HepG2 (cell line): ENCODE measurements at regions not wholly inside any gene's neighbourhood (a gene's known extent, or its start where the extent isn't known, plus 50 kb on each side); places are given as distances from the start of the nearest gene placed in this dataset.
"Not testable (repeated sequence)": the region's sequence is repeated elsewhere in the genome, so short reads cannot be mapped to it uniquely, and the experiment has no call there.

ENCODE experiments used
- ATAC-seq: fragments of 200-7000 bp; cut with Tn5 transposase; 3 replicates; pipeline ENCODE4 v1.9.1; 2020; ENCODE audit warnings: mild to moderate bottlenecking, moderate library complexity
- BruUV-seq: library from RNA; stranded (reverse); fragments of 400-500 nt; replicated peaks from 2 replicates; lab custom pipeline; 2021; lab: Mats Ljungman, UMichigan
- CTCF ChIA-PET: fragments of 300-600 bp; formaldehyde crosslinking; extraction: SDS; loops from one replicate; lab custom pipeline; 2021; ENCODE audit warnings: low total read pairs, inconsistent platforms, low intra/inter-chr PET ratio; lab: Yijun Ruan, JAX
- POLR2A ChIA-PET: fragments of 350-600 bp; sonication (Branson Sonifier 250); formaldehyde crosslinking; loops from one replicate; lab custom pipeline; 2020; ENCODE audit warnings: antibody characterized with exemption, inconsistent platforms; lab: Yijun Ruan, JAX
- DNase-seq: peaks from one replicate; pipeline ENCODE4 v3.0.0-alpha.2; 2015; ENCODE audit warnings: low spot score
- FAIRE-seq: peaks from 3 replicates; lab custom pipeline; 2011; peaks lifted over from hg19 to GRCh38; lab: Jason Lieb, UNC
- H2AFZ ChIP-seq: one replicate; pipeline ENCODE4 v1.6.1; 2011; ENCODE audit warnings: low read length, inconsistent platforms
- H3K27ac ChIP-seq: fragments of 300-600 bp; 3 replicates; pipeline ENCODE4 v1.8.0; 2011; ENCODE audit warnings: mixed run types, mild to moderate bottlenecking, mixed read lengths, low read length, inconsistent platforms; ENCODE audit not compliant: insufficient read depth; ENCODE audit errors: extremely low read length
- H3K27me3 ChIP-seq, 2 experiments: fragments of 200-600 bp in 1 of 2; 2 replicates in 1 of 2; 3 replicates in 1 of 2; pipeline versions ENCODE4 v1.6.0 to v1.8.0; 2011; ENCODE audit warnings: low read length in 2 of 2, mild to moderate bottlenecking in 2 of 2, moderate library complexity in 2 of 2, inconsistent platforms in 1 of 2; ENCODE audit not compliant: insufficient read depth in 2 of 2, control insufficient read depth in 1 of 2
- H3K36me3 ChIP-seq, 2 experiments: fragments of 200-600 bp in 1 of 2; replicated peaks in 1 of 2; 2 replicates in 1 of 2; 3 replicates in 1 of 2; pipeline versions ENCODE4 v1.5.1 to v1.8.0; 2011; ENCODE audit warnings: low read length in 2 of 2, inconsistent platforms in 1 of 2; ENCODE audit not compliant: insufficient read depth in 2 of 2, control insufficient read depth in 1 of 2
- H3K4me1 ChIP-seq: 2 replicates; pipeline ENCODE4 v1.5.1; 2012; ENCODE audit warnings: low read length, inconsistent platforms; ENCODE audit not compliant: insufficient read depth
- H3K4me2 ChIP-seq: 2 replicates; pipeline ENCODE4 v1.6.0; 2011; ENCODE audit warnings: low read depth, low read length, inconsistent platforms
- H3K4me3 ChIP-seq, 3 experiments: fragments of 200-600 bp in 1 of 3; sonication (generic), shearing (Covaris generic) in 1 of 3; replicated peaks in 1 of 3; 2 replicates each; pipeline ENCODE4 v1.5.1; 2011 to 2016; ENCODE audit warnings: low read length in 3 of 3, inconsistent platforms in 2 of 3, low read depth in 2 of 3, mild to moderate bottlenecking in 2 of 3, control low read depth in 1 of 3, mixed read lengths in 1 of 3; ENCODE audit not compliant: insufficient read depth in 1 of 3
- H3K79me2 ChIP-seq: one replicate; pipeline ENCODE4 v1.6.1; 2011; ENCODE audit warnings: low read length, inconsistent platforms; ENCODE audit not compliant: insufficient read depth
- H3K9ac ChIP-seq: 2 replicates; pipeline ENCODE4 v1.6.0; 2011; ENCODE audit warnings: mild to moderate bottlenecking, low read depth, low read length, inconsistent platforms; ENCODE audit not compliant: insufficient read depth
- H3K9me3 ChIP-seq: 2 replicates; pipeline ENCODE4 v1.5.1; 2012; ENCODE audit warnings: mild to moderate bottlenecking, low read length
- H4K20me1 ChIP-seq: 2 replicates; pipeline ENCODE4 v1.6.0; 2011; ENCODE audit warnings: inconsistent platforms, mild to moderate bottlenecking, low read length, moderate library complexity; ENCODE audit not compliant: insufficient read depth
- ZSCAN25 ChIP-seq: sonication (generic); formaldehyde crosslinking; IDR thresholded peaks from 2 replicates; pipeline ENCODE4 v1.8.0; 2022; ENCODE audit warnings: mild to moderate bottlenecking, missing genetic modification reagents
- WGBS: methylation state at CpG from one replicate; pipeline ENCODE4 v1.1.6; 2017; ENCODE audit warnings: low lambda C conversion rate; 5-methylcytosine and 5-hydroxymethylcytosine counted together
- in situ Hi-C: cut with HindIII; loops from 2 replicates; pipeline ENCODE4 v1.10.0; 2017; ENCODE audit warnings: low pct_unique_long_range_greater_than_20kb; ENCODE audit not compliant: extremely low pct_ligation_motif_present
- intact Hi-C: fragments of 100-400 bp; cut with micrococcal nuclease; formaldehyde crosslinking; loops from one replicate; pipeline ENCODE4 v1.10.0; 2022; ENCODE audit not compliant: unreplicated experiment
- TF ChIP-seq, protein P1 (sequence below): sonication (generic); formaldehyde crosslinking; conservative IDR thresholded peaks from 2 replicates; pipeline ENCODE4 v1.4.0; 2020; ENCODE audit warnings: mild to moderate bottlenecking, missing genetic modification reagents, moderate library complexity

- H3K36me3 ChIP-seq, intact Hi-C loops, H3K79me2 ChIP-seq, H3K27me3 ChIP-seq, ATAC-seq, H3K4me2 ChIP-seq, H3K9me3 ChIP-seq, H2AFZ ChIP-seq, FAIRE-seq, H4K20me1 ChIP-seq, H3K4me3 ChIP-seq, H3K27ac ChIP-seq, DNase-seq, CTCF ChIA-PET, H3K9ac ChIP-seq, BruUV-seq, POLR2A ChIA-PET: not testable (repeated sequence)
- 90% methylated on average over 2 of the region's 2 CpGs for WGBS
- H3K4me1 ChIP-seq = peaks cover 13% of the 10 kb centered on the region
- in situ Hi-C loops = loop anchor here (25.0 kb wide), 1 partner anchor 499 kb away; no protein-coding TSS in a partner anchor
These were observed 89.9 kb upstream of the TMEM164 start for GRCh38 chrX:109912993-109913392.

DNA sequence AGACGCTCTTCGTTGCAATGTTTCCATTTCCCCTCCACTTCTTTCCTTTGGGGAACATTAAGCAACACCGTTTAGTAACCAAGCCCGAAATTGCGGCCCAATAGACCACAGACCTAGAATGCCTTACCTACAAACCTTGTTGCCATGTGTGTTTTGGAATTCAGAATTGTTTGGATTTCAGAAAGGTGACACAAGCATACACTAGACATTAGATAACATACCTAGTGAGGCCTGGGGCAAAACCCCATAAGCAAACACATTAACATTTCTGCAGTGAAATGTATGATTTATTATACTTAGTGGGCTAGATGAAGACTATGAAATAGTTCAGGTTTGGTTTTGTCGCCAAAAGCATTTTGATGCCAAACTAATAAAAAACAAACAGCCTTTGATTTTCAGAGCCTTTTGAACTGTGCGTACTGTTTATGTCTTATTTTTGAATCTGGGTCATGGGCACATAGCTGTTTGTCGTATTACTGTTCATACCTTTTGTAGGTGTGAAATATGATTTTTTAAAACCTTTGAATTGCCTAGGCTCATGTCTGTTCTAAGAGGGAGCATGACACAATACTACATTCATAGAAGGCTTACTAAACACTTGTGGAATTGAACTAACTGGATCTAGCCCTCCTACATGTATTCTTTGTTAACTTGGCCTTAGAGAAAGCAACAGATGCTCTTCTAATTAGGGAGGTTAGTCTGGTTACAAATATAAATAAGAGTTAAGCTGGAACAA lies 88.6 kb upstream of the TMEM164 start:
- H3K27me3 ChIP-seq = no peaks in the 10 kb centered on the region
- TF ChIP-seq ZSCAN25 = no peak
- TF ChIP-seq, protein P1, sequence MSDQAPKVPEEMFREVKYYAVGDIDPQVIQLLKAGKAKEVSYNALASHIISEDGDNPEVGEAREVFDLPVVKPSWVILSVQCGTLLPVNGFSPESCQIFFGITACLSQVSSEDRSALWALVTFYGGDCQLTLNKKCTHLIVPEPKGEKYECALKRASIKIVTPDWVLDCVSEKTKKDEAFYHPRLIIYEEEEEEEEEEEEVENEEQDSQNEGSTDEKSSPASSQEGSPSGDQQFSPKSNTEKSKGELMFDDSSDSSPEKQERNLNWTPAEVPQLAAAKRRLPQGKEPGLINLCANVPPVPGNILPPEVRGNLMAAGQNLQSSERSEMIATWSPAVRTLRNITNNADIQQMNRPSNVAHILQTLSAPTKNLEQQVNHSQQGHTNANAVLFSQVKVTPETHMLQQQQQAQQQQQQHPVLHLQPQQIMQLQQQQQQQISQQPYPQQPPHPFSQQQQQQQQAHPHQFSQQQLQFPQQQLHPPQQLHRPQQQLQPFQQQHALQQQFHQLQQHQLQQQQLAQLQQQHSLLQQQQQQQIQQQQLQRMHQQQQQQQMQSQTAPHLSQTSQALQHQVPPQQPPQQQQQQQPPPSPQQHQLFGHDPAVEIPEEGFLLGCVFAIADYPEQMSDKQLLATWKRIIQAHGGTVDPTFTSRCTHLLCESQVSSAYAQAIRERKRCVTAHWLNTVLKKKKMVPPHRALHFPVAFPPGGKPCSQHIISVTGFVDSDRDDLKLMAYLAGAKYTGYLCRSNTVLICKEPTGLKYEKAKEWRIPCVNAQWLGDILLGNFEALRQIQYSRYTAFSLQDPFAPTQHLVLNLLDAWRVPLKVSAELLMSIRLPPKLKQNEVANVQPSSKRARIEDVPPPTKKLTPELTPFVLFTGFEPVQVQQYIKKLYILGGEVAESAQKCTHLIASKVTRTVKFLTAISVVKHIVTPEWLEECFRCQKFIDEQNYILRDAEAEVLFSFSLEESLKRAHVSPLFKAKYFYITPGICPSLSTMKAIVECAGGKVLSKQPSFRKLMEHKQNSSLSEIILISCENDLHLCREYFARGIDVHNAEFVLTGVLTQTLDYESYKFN (CRISPR knock-in tag) = 0 out of 2 replicates have a peak, but pooled peaks have one; percentile 16
- H3K36me3 ChIP-seq = no peaks in the 10 kb centered on the region
- FAIRE-seq (peak; percentile 52), DNase-seq (no peak), ATAC-seq (no peak; the same call in 2 of the 3 replicates)
- peaks cover 13% of the 10 kb centered on the region for H3K4me1 ChIP-seq
- H3K4me2 ChIP-seq = peak overlapping the region; percentile 28
- no peaks in the 10 kb centered on the region for H4K20me1 ChIP-seq
- H3K9ac ChIP-seq = no peak overlapping the region
- ChIA-PET POLR2A (no interaction called here), CTCF (no interaction called here)
- no peak overlapping the region for H3K4me3 ChIP-seq
- intact Hi-C loops (no loop called here), in situ Hi-C loops (loop anchor here (25.0 kb wide), 1 partner anchor 498 kb away; no protein-coding TSS in a partner anchor)
- no peak overlapping the region for H2AFZ ChIP-seq
- H3K27ac ChIP-seq = no peak overlapping the region
- no peaks in the 10 kb centered on the region for H3K79me2 ChIP-seq
- no TSS peak for BruUV-seq
- WGBS = 5% methylated on average over 8 of the region's 8 CpGs
- H3K9me3 ChIP-seq = no peaks in the 10 kb centered on the region
